Astrocyte (in vitro differentiated cells and primary cell): ENCODE measurements at regions not wholly inside any gene's neighbourhood (a gene's known extent, or its start where the extent isn't known, plus 50 kb on each side); places are given as distances from the start of the nearest gene placed in this dataset.
A peak's percentile ranks its signal among the peaks of the same experiment; 100 is the strongest.

Source experiments
- DNase-seq: peaks from one replicate; pipeline ENCODE4 v3.0.0-alpha.2; 2010; ENCODE audit warnings: low read depth
- FAIRE-seq: peaks from 2 replicates; lab custom pipeline; 2011; peaks lifted over from hg19 to GRCh38; lab: Jason Lieb, UNC
- H2AFZ ChIP-seq: 2 replicates; pipeline ENCODE4 v1.6.0; 2012; ENCODE audit warnings: low read depth, low read length, inconsistent platforms
- H3K27ac ChIP-seq: 2 replicates; pipeline ENCODE4 v1.5.1; 2011; ENCODE audit warnings: low read depth, low read length, inconsistent platforms
- H3K27me3 ChIP-seq: 2 replicates; pipeline ENCODE4 v1.6.0; 2011; ENCODE audit warnings: low read length, inconsistent platforms; ENCODE audit not compliant: insufficient read depth
- H3K36me3 ChIP-seq: 2 replicates; pipeline ENCODE4 v1.5.1; 2011; ENCODE audit warnings: low read length, inconsistent platforms; ENCODE audit not compliant: insufficient read depth
- H3K4me1 ChIP-seq: 2 replicates; pipeline ENCODE4 v1.5.1; 2011; ENCODE audit warnings: low read length, inconsistent platforms; ENCODE audit not compliant: insufficient read depth
- H3K4me2 ChIP-seq: 2 replicates; pipeline ENCODE4 v1.6.0; 2012; ENCODE audit warnings: low read length, inconsistent platforms
- H3K4me3 ChIP-seq: 2 replicates; pipeline ENCODE4 v1.5.1; 2011; ENCODE audit warnings: low read depth, mild to moderate bottlenecking, low read length, inconsistent platforms; ENCODE audit not compliant: insufficient read depth
- H3K79me2 ChIP-seq: 2 replicates; pipeline ENCODE4 v1.6.0; 2012; ENCODE audit warnings: mild to moderate bottlenecking, low read length, inconsistent platforms; ENCODE audit not compliant: insufficient read depth
- H3K9ac ChIP-seq: 2 replicates; pipeline ENCODE4 v1.6.0; 2012; ENCODE audit warnings: mild to moderate bottlenecking, low read length, inconsistent platforms
- H3K9me3 ChIP-seq: 2 replicates; pipeline ENCODE4 v1.5.1; 2012; ENCODE audit warnings: low read depth, mild to moderate bottlenecking, low read length, inconsistent platforms; ENCODE audit not compliant: insufficient read depth
- H4K20me1 ChIP-seq: 2 replicates; pipeline ENCODE4 v1.6.0; 2012; ENCODE audit warnings: low read length, inconsistent platforms; ENCODE audit not compliant: insufficient read depth
- H3K27ac Mint-ChIP-seq: one replicate; pipeline ENCODE4 v1.8.0; 2021; ENCODE audit warnings: mild to moderate bottlenecking, mixed read lengths; ENCODE audit not compliant: unreplicated experiment
- H3K27me3 Mint-ChIP-seq: one replicate; pipeline ENCODE4 v1.8.0; 2021; ENCODE audit warnings: low read depth, mixed read lengths; ENCODE audit not compliant: unreplicated experiment
- H3K36me3 Mint-ChIP-seq: one replicate; pipeline ENCODE4 v1.8.0; 2021; ENCODE audit warnings: low read depth, mixed read lengths; ENCODE audit not compliant: unreplicated experiment
- H3K4me1 Mint-ChIP-seq: one replicate; pipeline ENCODE4 v1.8.0; 2021; ENCODE audit warnings: low read depth, mixed read lengths; ENCODE audit not compliant: unreplicated experiment
- H3K4me3 Mint-ChIP-seq: one replicate; pipeline ENCODE4 v1.8.0; 2021; ENCODE audit warnings: mild to moderate bottlenecking, moderate library complexity, mixed read lengths; ENCODE audit not compliant: unreplicated experiment
- H3K9me3 Mint-ChIP-seq: one replicate; pipeline ENCODE4 v1.8.0; 2021; ENCODE audit warnings: mild to moderate bottlenecking, mixed read lengths; ENCODE audit not compliant: unreplicated experiment
- EZH2 ChIP-seq: IDR thresholded peaks from 2 replicates; pipeline ENCODE4 v1.6.1; 2012; ENCODE audit warnings: mild to moderate bottlenecking, low read length, inconsistent platforms; ENCODE audit not compliant: insufficient read depth
- TF ChIP-seq, protein P1 (sequence below): IDR thresholded peaks from 2 replicates; pipeline ENCODE4 v1.5.1; 2011; ENCODE audit warnings: low read depth, mild to moderate bottlenecking, inconsistent platforms, low read length, moderate library complexity; ENCODE audit not compliant: insufficient read depth

DNA sequence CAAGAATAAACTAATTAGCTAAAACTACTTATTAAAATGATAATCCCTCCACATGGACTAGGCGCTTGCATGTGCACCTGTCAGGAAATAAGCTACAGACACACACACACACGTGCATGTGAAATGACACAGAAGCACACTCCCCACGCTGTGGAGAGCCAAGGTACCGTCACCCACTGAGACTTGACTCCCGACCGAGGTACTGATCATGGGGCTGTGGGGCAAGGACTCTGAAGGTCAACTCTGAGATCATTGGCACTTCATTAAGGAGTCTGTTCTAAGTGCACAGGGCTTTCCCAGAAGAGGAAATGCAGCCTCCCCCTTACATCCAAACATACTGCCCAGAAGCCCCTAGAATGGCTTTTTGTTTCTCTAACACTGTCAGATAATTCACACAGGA, 264.4 kb upstream of the WWC1 start:
- Histone ChIP-seq H3K9me3 (no peaks in the 10 kb centered on the region), H3K9ac (no peak overlapping the region), H3K4me3 (no peak overlapping the region), H3K4me2 (no peak overlapping the region), H3K4me1 (no peaks in the 10 kb centered on the region), H3K36me3 (no peaks in the 10 kb centered on the region), H3K27me3 (no peaks in the 10 kb centered on the region), H3K79me2 (no peaks in the 10 kb centered on the region), H3K27ac (no peak overlapping the region), H2AFZ (no peak overlapping the region), H4K20me1 (no peaks in the 10 kb centered on the region)
- Mint-ChIP-seq H3K36me3 (peaks cover 7% of the 10 kb centered on the region), H3K27me3 (no peaks in the 10 kb centered on the region), H3K4me1 (peaks cover 7% of the 10 kb centered on the region), H3K27ac (no peak overlapping the region), H3K9me3 (no peaks in the 10 kb centered on the region), H3K4me3 (no peak overlapping the region)
- FAIRE-seq = no peak
- DNase-seq = no peak
- TF ChIP-seq EZH2 = no peak
- TF ChIP-seq, protein P1, sequence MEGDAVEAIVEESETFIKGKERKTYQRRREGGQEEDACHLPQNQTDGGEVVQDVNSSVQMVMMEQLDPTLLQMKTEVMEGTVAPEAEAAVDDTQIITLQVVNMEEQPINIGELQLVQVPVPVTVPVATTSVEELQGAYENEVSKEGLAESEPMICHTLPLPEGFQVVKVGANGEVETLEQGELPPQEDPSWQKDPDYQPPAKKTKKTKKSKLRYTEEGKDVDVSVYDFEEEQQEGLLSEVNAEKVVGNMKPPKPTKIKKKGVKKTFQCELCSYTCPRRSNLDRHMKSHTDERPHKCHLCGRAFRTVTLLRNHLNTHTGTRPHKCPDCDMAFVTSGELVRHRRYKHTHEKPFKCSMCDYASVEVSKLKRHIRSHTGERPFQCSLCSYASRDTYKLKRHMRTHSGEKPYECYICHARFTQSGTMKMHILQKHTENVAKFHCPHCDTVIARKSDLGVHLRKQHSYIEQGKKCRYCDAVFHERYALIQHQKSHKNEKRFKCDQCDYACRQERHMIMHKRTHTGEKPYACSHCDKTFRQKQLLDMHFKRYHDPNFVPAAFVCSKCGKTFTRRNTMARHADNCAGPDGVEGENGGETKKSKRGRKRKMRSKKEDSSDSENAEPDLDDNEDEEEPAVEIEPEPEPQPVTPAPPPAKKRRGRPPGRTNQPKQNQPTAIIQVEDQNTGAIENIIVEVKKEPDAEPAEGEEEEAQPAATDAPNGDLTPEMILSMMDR = no peak

DNA sequence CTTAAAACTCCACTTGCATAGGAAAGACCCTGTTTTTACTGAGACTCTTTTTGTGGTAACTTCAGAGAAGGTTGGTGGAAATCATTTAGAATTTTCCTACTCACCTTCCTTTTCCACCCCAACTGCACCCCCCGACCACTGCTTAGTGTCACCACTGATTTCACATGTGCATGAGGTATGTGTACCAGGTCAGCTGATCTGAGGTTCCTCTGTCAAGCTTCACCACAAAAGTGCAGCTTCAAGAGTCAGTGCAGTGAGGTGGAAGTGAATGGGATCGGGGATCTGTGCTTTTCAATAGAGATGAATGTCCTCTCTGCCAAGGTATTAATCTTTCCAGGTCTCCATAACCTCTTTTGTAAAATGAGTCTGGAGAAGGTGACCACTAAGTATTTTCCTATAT, 260.5 kb upstream of the WWC1 start:
- peaks cover 10% of the 10 kb centered on the region for H3K36me3 Mint-ChIP-seq

GRCh38 chr5:168031614-168032013, 259.8 kb upstream of the WWC1 start:
- Histone ChIP-seq H3K4me2 (no peak overlapping the region), H3K36me3 (no peaks in the 10 kb centered on the region), H2AFZ (no peak overlapping the region), H4K20me1 (no peaks in the 10 kb centered on the region), H3K9ac (no peak overlapping the region), H3K9me3 (no peaks in the 10 kb centered on the region), H3K27me3 (no peaks in the 10 kb centered on the region), H3K79me2 (no peaks in the 10 kb centered on the region), H3K4me3 (no peak overlapping the region), H3K27ac (no peak overlapping the region), H3K4me1 (no peaks in the 10 kb centered on the region)
- Mint-ChIP-seq H3K4me1 (peaks cover 7% of the 10 kb centered on the region), H3K9me3 (no peaks in the 10 kb centered on the region), H3K36me3 (peaks cover 10% of the 10 kb centered on the region), H3K4me3 (no peak overlapping the region), H3K27ac (no peak overlapping the region), H3K27me3 (no peaks in the 10 kb centered on the region)
- no peak for TF ChIP-seq EZH2
- TF ChIP-seq, protein P1 = no peak
- FAIRE-seq (no peak), DNase-seq (no peak)

More for the DNA sequence above, 260.5 kb upstream of the WWC1 start:
- H3K79me2 ChIP-seq = no peaks in the 10 kb centered on the region
- no peaks in the 10 kb centered on the region for H3K9me3 ChIP-seq
- H3K4me3 ChIP-seq = no peak overlapping the region
- H3K9ac ChIP-seq = no peak overlapping the region
- H2AFZ ChIP-seq = no peak overlapping the region
- H3K27me3 ChIP-seq = no peaks in the 10 kb centered on the region
- Mint-ChIP-seq H3K4me1 (peaks cover 7% of the 10 kb centered on the region), H3K27ac (no peak overlapping the region), H3K4me3 (no peak overlapping the region), H3K9me3 (no peaks in the 10 kb centered on the region), H3K27me3 (no peaks in the 10 kb centered on the region)
- no peak overlapping the region for H3K27ac ChIP-seq
- H3K4me1 ChIP-seq = no peaks in the 10 kb centered on the region
- H4K20me1 ChIP-seq = no peaks in the 10 kb centered on the region
- peak; percentile 47 for DNase-seq
- no peak for FAIRE-seq
- no peak for TF ChIP-seq EZH2
- TF ChIP-seq, protein P1 = no peak
- no peaks in the 10 kb centered on the region for H3K36me3 ChIP-seq
- no peak overlapping the region for H3K4me2 ChIP-seq
